Stimulated activated naive CD8-positive, alpha-beta T cell treated with anti-CD3 and anti-CD28 coated beads, Interleukin-15, amount 100 ng/mL, for 72 hours (primary cell): ENCODE measurements at regions not wholly inside any gene's neighbourhood (a gene's known extent, or its start where the extent isn't known, plus 50 kb on each side); places are given as distances from the start of the nearest gene placed in this dataset.

Source experiments
- ATAC-seq: fragments of 150-1000 bp; cut with Tn5 transposase; 2 replicates; pipeline ENCODE4 v1.10.0; 2021; ENCODE audit warnings: mild to moderate bottlenecking, moderate library complexity
- DNase-seq, 2 donors: peaks; one replicate each; pipeline ENCODE4 v3.0.0; 2021 to 2022
- H3K27ac Mint-ChIP-seq, 2 donors: one replicate each; pipeline ENCODE4 v1.8.0; 2022; ENCODE audit warnings: mild to moderate bottlenecking in 2 of 2, mixed read lengths in 2 of 2, moderate library complexity in 2 of 2
- H3K27me3 Mint-ChIP-seq: one replicate; pipeline ENCODE4 v1.8.0; 2022; ENCODE audit warnings: mixed read lengths
- H3K4me1 Mint-ChIP-seq: one replicate; pipeline ENCODE4 v1.8.0; 2022; ENCODE audit warnings: mild to moderate bottlenecking, mixed read lengths
- H3K4me3 Mint-ChIP-seq, 2 donors: one replicate each; pipeline ENCODE4 v1.8.0; 2022; ENCODE audit warnings: mild to moderate bottlenecking in 2 of 2, mixed read lengths in 2 of 2, moderate library complexity in 1 of 2
- H3K9me3 Mint-ChIP-seq, 2 donors: one replicate each; pipeline ENCODE4 v1.8.0; 2022; ENCODE audit warnings: mixed read lengths in 2 of 2

GRCh38 chr1:183724350-183725042 is 71.4 kb upstream of the APOBEC4 start:
- Mint-ChIP-seq H3K27me3 (no peaks in the 10 kb centered on the region), H3K4me1 (no peaks in the 10 kb centered on the region), H3K27ac (no peak overlapping the region), H3K9me3 (no peaks in the 10 kb centered on the region), H3K4me3 (no peak overlapping the region)
- DNase-seq, result no peak
- no peak for ATAC-seq

GRCh38 chr1:183723571-183723970 is 70.5 kb upstream of the APOBEC4 start:
- ATAC-seq (no peak), DNase-seq (no peak)
- H3K9me3 Mint-ChIP-seq, result no peaks in the 10 kb centered on the region
- no peak overlapping the region for H3K27ac Mint-ChIP-seq
- H3K27me3 Mint-ChIP-seq, result no peaks in the 10 kb centered on the region
- H3K4me3 Mint-ChIP-seq, result no peak overlapping the region
- H3K4me1 Mint-ChIP-seq, result no peaks in the 10 kb centered on the region

- H3K9me3 Mint-ChIP-seq, result no peaks in the 10 kb centered on the region
- H3K4me1 Mint-ChIP-seq, result no peaks in the 10 kb centered on the region
- DNase-seq (no peak), ATAC-seq (no peak)
- no peak overlapping the region for H3K4me3 Mint-ChIP-seq
- H3K27me3 Mint-ChIP-seq, result no peaks in the 10 kb centered on the region
- H3K27ac Mint-ChIP-seq, result no peak overlapping the region
Measured at GRCh38 chr1:183721041-183721440, 67.9 kb upstream of the APOBEC4 start.

GRCh38 chr1:183720028-183720427 is 66.9 kb upstream of the APOBEC4 start:
- DNase-seq, result no peak
- H3K9me3 Mint-ChIP-seq, result no peaks in the 10 kb centered on the region
- H3K4me1 Mint-ChIP-seq, result no peaks in the 10 kb centered on the region
- H3K4me3 Mint-ChIP-seq, result no peak overlapping the region
- no peak overlapping the region for H3K27ac Mint-ChIP-seq
- H3K27me3 Mint-ChIP-seq, result no peaks in the 10 kb centered on the region
- ATAC-seq, result no peak

GRCh38 chr1:183719289-183719688 is 66.2 kb upstream of the APOBEC4 start:
- ATAC-seq, result no peak
- Mint-ChIP-seq H3K4me1 (no peaks in the 10 kb centered on the region), H3K9me3 (no peaks in the 10 kb centered on the region), H3K27ac (no peak overlapping the region), H3K27me3 (no peaks in the 10 kb centered on the region), H3K4me3 (no peak overlapping the region)
- no peak for DNase-seq

- H3K4me1 Mint-ChIP-seq, result no peaks in the 10 kb centered on the region
- no peaks in the 10 kb centered on the region for H3K9me3 Mint-ChIP-seq
- DNase-seq (no peak), ATAC-seq (no peak)
- H3K27ac Mint-ChIP-seq, result no peak overlapping the region
- no peaks in the 10 kb centered on the region for H3K27me3 Mint-ChIP-seq
- H3K4me3 Mint-ChIP-seq, result no peak overlapping the region
Measured at GRCh38 chr1:183716286-183716685, 63.2 kb upstream of the APOBEC4 start.

- no peaks in the 10 kb centered on the region for H3K4me1 Mint-ChIP-seq
- ATAC-seq (no peak), DNase-seq (no peak)
- no peaks in the 10 kb centered on the region for H3K27me3 Mint-ChIP-seq
- H3K9me3 Mint-ChIP-seq, result no peaks in the 10 kb centered on the region
- H3K27ac Mint-ChIP-seq, result peak overlapping the region in 1 of 2 donors; percentile 2
- H3K4me3 Mint-ChIP-seq, result no peak overlapping the region
Measured at GRCh38 chr1:183711741-183712361, 58.7 kb upstream of the APOBEC4 start.

- Mint-ChIP-seq H3K27me3 (no peaks in the 10 kb centered on the region), H3K4me1 (no peaks in the 10 kb centered on the region), H3K9me3 (no peaks in the 10 kb centered on the region), H3K4me3 (no peak overlapping the region), H3K27ac (no peak overlapping the region)
- ATAC-seq (no peak), DNase-seq (no peak)
Measured at GRCh38 chr1:183711165-183711682, 58.1 kb upstream of the APOBEC4 start.

GRCh38 chr1:183710734-183711133 is 57.6 kb upstream of the APOBEC4 start:
- Mint-ChIP-seq H3K27ac (no peak overlapping the region), H3K4me3 (no peak overlapping the region), H3K9me3 (no peaks in the 10 kb centered on the region), H3K4me1 (no peaks in the 10 kb centered on the region), H3K27me3 (no peaks in the 10 kb centered on the region)
- ATAC-seq (no peak), DNase-seq (no peak)

- H3K9me3 Mint-ChIP-seq, result no peaks in the 10 kb centered on the region
- DNase-seq (no peak), ATAC-seq (no peak)
- H3K4me3 Mint-ChIP-seq, result no peak overlapping the region
- H3K4me1 Mint-ChIP-seq, result no peaks in the 10 kb centered on the region
- no peaks in the 10 kb centered on the region for H3K27me3 Mint-ChIP-seq
- no peak overlapping the region for H3K27ac Mint-ChIP-seq
Measured at GRCh38 chr1:183710333-183710732, 57.2 kb upstream of the APOBEC4 start.

GRCh38 chr1:183704131-183704530 is 51.0 kb upstream of the APOBEC4 start:
- Mint-ChIP-seq H3K27ac (no peak overlapping the region), H3K27me3 (no peaks in the 10 kb centered on the region), H3K9me3 (no peaks in the 10 kb centered on the region), H3K4me1 (no peaks in the 10 kb centered on the region), H3K4me3 (no peak overlapping the region)
- DNase-seq, result no peak
- no peak for ATAC-seq
